Stomach (tissue), 8 donors: ENCODE measurements at regions not wholly inside any gene's neighbourhood (a gene's known extent, or its start where the extent isn't known, plus 50 kb on each side); places are given as distances from the start of the nearest gene placed in this dataset.

Experiments used
- DNase-seq, 2 donors: peaks; one replicate each; pipeline versions ENCODE4 v3.0.0 to v3.0.0-alpha.2; 2013 to 2019
- H3K27ac ChIP-seq, 5 donors: fragments of 200-600 bp in 4 of 5; sonication (generic) in 4 of 5; one replicate each; pipeline ENCODE4 v1.5.1; 2013 to 2019; ENCODE audit warnings: mild to moderate bottlenecking in 1 of 5, moderate library complexity in 1 of 5
- H3K27me3 ChIP-seq, 3 donors: fragments of 200-600 bp; sonication (generic); one replicate each; pipeline ENCODE4 v1.5.1; 2017 to 2019; ENCODE audit warnings: mixed run types in 1 of 3
- H3K36me3 ChIP-seq, 4 donors: fragments of 200-600 bp; sonication (generic); 1 replicate in 3 of 4; 2 replicates in 1 of 4; pipeline ENCODE4 v1.5.1; 2016 to 2019
- H3K4me1 ChIP-seq, 4 donors: fragments of 200-600 bp; sonication (generic); one replicate each; pipeline ENCODE4 v1.5.1; 2016 to 2019
- H3K4me3 ChIP-seq, 4 donors: fragments of 200-600 bp; sonication (generic) in 3 of 4; one replicate each; pipeline ENCODE4 v1.5.1; 2016 to 2019; ENCODE audit warnings: mild to moderate bottlenecking in 1 of 4
- H3K9me3 ChIP-seq, 4 donors: fragments of 200-600 bp; sonication (generic); one replicate each; pipeline ENCODE4 v1.5.1; 2016 to 2019
- CTCF ChIP-seq, 7 experiments: fragments of 450-650 bp in 4 of 7; fragments of 200-600 bp in 3 of 7; sonication (generic) in 3 of 7; IDR thresholded peaks; one replicate each; pipeline ENCODE4 v1.5.1; 2016 to 2019; ENCODE audit warnings: antibody characterized with exemption in 7 of 7, control low read depth in 2 of 7, mild to moderate bottlenecking in 1 of 7
- EP300 ChIP-seq: sonication (generic); formaldehyde crosslinking; IDR thresholded peaks from one replicate; pipeline ENCODE4 v1.6.1; 2017; ENCODE audit warnings: antibody characterized with exemption
- POLR2A ChIP-seq, 4 donors: fragments of 450-650 bp; IDR thresholded peaks; one replicate each; pipeline ENCODE4 v1.6.1; 2016; ENCODE audit warnings: antibody characterized with exemption in 4 of 4, control low read depth in 2 of 4, mild to moderate bottlenecking in 1 of 4, moderate library complexity in 1 of 4
- POLR2AphosphoS5 ChIP-seq, 3 donors: sonication (generic); formaldehyde crosslinking; IDR thresholded peaks; one replicate each; pipeline ENCODE4 v1.6.1; 2016; ENCODE audit warnings: antibody characterized with exemption in 3 of 3
- WGBS, 5 donors: extraction: QIAGEN DNeasy Blood & Tissue Kit in 3 of 5; methylation state at CpG; one replicate each; pipeline versions ENCODE4 v1.1.5 to v1.1.7; 2013 to 2018; 5-methylcytosine and 5-hydroxymethylcytosine counted together
- intact Hi-C: fragments of 100-400 bp; cut with DNase I; formaldehyde crosslinking; loops from one replicate; pipeline ENCODE4 v1.15.1; 2023; ENCODE audit warnings: low total_unique reads
- donor health status: healthy with polysubstance abuse.
- donor health status: Bipolar disorder and iron deficiency.
- donor health status: healthy.

DNA sequence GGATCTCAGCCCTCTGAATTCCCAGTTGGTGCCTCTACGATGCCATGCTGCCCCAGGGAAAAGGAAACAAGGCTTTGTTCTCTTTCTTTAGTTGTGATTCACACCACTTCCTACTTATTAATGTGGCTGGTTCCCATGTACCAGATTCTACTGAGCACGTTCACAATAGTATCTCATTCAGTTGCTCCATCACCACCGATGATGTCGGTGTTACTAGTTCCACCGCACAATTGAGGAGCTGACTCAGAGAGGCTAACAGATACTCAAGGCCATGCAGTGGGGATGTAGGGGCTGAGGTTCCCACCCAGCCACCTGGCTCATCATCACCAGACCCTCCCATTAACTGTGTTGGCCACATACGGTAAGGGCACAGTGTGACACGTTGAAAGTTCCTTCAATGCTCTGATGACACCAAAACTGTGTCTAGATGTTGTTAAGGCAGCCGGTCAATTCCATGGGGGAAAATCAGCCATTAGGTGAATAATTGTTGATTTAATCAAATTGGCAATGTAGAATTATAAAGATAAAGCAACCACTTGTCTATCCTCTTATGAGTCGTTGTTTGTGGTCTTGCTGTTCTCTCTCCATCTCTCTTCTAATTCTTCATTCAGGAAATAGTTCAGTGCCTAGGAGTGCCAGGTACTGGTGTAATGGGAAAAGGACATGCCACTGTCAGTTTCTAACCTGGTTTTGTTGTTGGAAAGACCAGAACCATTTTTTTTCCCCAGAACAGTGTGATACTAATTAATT lies 244.2 kb upstream of the CRY1 start:
- no peaks in the 10 kb centered on the region for H3K4me1 ChIP-seq
- H3K27me3 ChIP-seq: peaks cover 0 to 9% (median 5%) of the 10 kb centered on the region in 3 donors
- no peak overlapping the region for H3K27ac ChIP-seq
- no peaks in the 10 kb centered on the region for H3K9me3 ChIP-seq
- DNase-seq: no peak
- WGBS, 5 donors: 72 to 83% (median 82%) methylated on average over 9 of the region's 9 CpGs
- no peak overlapping the region for H3K4me3 ChIP-seq
- intact Hi-C loops: no loop called here
- H3K36me3 ChIP-seq: no peaks in the 10 kb centered on the region
- TF ChIP-seq POLR2A (IDR thresholded peaks at IDR 0.05) (no peak), CTCF (IDR thresholded peaks at IDR 0.05) (no peak)

DNA sequence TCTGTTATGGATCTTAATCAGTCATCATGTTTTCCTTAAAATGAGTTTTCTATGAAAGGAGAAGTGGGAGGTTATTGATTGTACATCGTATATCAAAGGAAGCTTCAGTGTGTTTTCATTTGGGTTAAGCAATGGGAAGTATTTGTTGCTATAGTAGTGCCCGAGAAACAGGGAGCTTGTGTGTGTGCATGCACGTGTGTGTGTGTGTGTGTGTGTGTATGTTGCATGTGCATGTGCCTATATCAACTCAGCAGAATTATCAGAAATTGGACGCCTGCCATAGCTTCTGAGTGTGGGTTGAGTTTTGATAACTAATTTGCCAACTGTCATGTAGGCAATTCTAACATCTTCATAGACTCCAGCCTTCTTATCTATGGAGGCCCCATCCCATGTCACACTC lies 246.1 kb upstream of the CRY1 start:
- intact Hi-C loops: no loop called here
- 34 to 50% (median 40%) methylated on average over 4 of the region's 4 CpGs for WGBS, 5 donors
- TF ChIP-seq CTCF (IDR thresholded peaks at IDR 0.05) (no peak), POLR2A (IDR thresholded peaks at IDR 0.05) (no peak), EP300 (no peak), POLR2AphosphoS5 (IDR thresholded peaks at IDR 0.05) (no peak)

DNA sequence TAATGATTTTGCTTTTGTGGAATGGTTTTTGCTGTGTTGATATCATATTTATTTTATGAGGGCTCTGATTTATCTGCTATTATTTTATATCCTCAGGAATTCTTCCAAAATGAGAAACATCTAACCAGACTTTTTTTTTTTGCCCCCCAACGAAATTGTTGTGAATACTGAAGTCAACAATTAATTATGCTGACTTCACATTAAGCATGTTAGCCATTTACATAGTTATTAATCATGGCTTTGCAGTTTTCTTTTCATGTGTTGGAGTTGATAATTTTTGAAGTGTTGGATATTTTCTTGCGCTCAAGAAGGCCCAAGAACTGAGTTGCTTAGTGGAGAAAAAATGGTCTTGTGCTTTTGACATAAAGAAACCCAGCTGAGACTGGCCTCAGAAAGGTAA lies 246.6 kb upstream of the CRY1 start:
- Histone ChIP-seq H3K36me3 (no peaks in the 10 kb centered on the region), H3K9me3 (no peaks in the 10 kb centered on the region), H3K27ac (no peak overlapping the region), H3K4me3 (no peak overlapping the region), H3K4me1 (no peaks in the 10 kb centered on the region), H3K27me3 (peaks cover 0 to 9% (median 5%) of the 10 kb centered on the region in 3 donors)
- 49 to 68% (median 60%) methylated on average over 2 of the region's 2 CpGs for WGBS, 5 donors
- intact Hi-C loops: no loop called here
- TF ChIP-seq POLR2AphosphoS5 (IDR thresholded peaks at IDR 0.05) (no peak), POLR2A (IDR thresholded peaks at IDR 0.05) (no peak), EP300 (no peak), CTCF (IDR thresholded peaks at IDR 0.05) (no peak)
- DNase-seq: no peak

More for the DNA sequence above, 246.1 kb upstream of the CRY1 start:
- H3K4me3 ChIP-seq: no peak overlapping the region
- no peaks in the 10 kb centered on the region for H3K36me3 ChIP-seq
- peak in 1 of 2 donors; percentile 36 for DNase-seq
- no peaks in the 10 kb centered on the region for H3K9me3 ChIP-seq
- H3K27ac ChIP-seq: no peak overlapping the region
- no peaks in the 10 kb centered on the region for H3K4me1 ChIP-seq
- peaks cover 0 to 9% (median 5%) of the 10 kb centered on the region in 3 donors for H3K27me3 ChIP-seq

DNA sequence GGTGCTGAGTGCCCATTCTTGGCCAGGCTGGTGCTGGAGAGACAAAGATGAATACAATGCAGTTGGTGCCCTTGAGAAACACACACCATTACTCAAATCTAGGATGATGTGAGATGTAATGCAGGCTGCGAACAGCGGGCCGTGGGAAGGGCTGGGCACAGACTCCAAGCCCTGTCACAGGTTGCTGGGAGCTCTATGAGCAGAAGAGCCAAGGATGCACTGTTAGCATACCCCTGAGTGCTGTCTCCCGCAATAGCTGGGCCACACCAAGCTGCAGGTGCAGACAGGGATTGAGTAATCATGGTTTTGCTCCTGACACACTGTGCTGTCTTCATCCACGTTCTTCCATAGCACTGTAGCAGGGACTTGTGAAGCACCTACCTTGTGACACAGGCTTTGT lies 247.5 kb upstream of the CRY1 start:
- Histone ChIP-seq H3K4me1 (no peaks in the 10 kb centered on the region), H3K27me3 (peaks cover 0 to 9% (median 5%) of the 10 kb centered on the region in 3 donors), H3K9me3 (no peaks in the 10 kb centered on the region), H3K36me3 (no peaks in the 10 kb centered on the region), H3K4me3 (no peak overlapping the region), H3K27ac (no peak overlapping the region)
- 81 to 88% (median 83%) methylated on average over 5 of the region's 5 CpGs for WGBS, 5 donors
- DNase-seq: no peak
- intact Hi-C loops: no loop called here
- TF ChIP-seq POLR2A (IDR thresholded peaks at IDR 0.05): no peak
- no peak for TF ChIP-seq POLR2AphosphoS5 (IDR thresholded peaks at IDR 0.05)
- TF ChIP-seq CTCF (IDR thresholded peaks at IDR 0.05): no peak
- no peak for TF ChIP-seq EP300
